ENCODE measurements at regions not wholly inside any gene's neighbourhood (a gene's known extent, or its start where the extent isn't known, plus 50 kb on each side); places are given as distances from the start of the nearest gene placed in this dataset.

DNA sequence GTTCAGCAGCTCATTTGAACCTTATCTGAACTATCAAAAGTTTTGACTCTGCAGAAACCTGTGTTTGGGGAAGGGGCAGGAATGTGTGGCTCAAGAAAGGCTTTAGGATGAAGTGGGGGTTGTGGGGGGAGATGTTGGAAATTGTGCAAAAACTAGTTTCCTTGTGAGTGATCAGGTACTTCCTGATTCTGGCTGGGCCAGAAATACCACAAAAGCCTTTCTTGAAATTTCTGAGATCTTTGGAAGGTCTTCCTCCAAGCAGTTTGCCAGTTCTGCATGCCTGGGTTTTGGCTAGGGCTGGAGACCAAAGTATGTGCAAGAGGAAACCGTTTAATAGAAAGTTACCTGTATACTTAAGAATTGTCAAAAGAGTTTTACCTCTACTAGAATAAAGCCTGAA is 116.6 kb downstream of the BMP2 start:
- no peak for TF ChIP-seq CTCF (IDR thresholded peaks at IDR 0.05; ENCODE audit: insufficient read depth, low read length, poor library complexity, severe bottlenecking)
- no peak for TF ChIP-seq EZH2phosphoT487 (conservative IDR thresholded peaks at IDR 0.05; ENCODE audit: low read length)
